T follicular helper cell (primary cell): ENCODE measurements at regions not wholly inside any gene's neighbourhood (a gene's known extent, or its start where the extent isn't known, plus 50 kb on each side); places are given as distances from the start of the nearest gene placed in this dataset.

Experiments
- DNase-seq: peaks from one replicate; pipeline ENCODE4 v3.0.0-alpha.2; 2020; ENCODE audit warnings: low read depth

GRCh38 chr2:136215449-136215848, 97.5 kb upstream of the CXCR4 start:
- no peak for DNase-seq

- DNase-seq, result no peak
These were observed 96.6 kb upstream of the CXCR4 start for GRCh38 chr2:136214307-136215200.

- no peak for DNase-seq
These were observed 95.9 kb upstream of the CXCR4 start for GRCh38 chr2:136213836-136214235.

GRCh38 chr2:136212426-136213378, 94.8 kb upstream of the CXCR4 start:
- no peak for DNase-seq

- no peak for DNase-seq
These were observed 93.8 kb upstream of the CXCR4 start for GRCh38 chr2:136211701-136212100.

- DNase-seq, result no peak
These were observed 92.9 kb upstream of the CXCR4 start for GRCh38 chr2:136210822-136211221.

- no peak for DNase-seq
These were observed 92.5 kb upstream of the CXCR4 start for GRCh38 chr2:136210455-136210805.

- no peak for DNase-seq
These were observed 91.9 kb upstream of the CXCR4 start for GRCh38 chr2:136209561-136210454.

- DNase-seq, result no peak
These were observed 90.9 kb upstream of the CXCR4 start for GRCh38 chr2:136208682-136209420.

- DNase-seq, result no peak
These were observed 89.7 kb upstream of the CXCR4 start for GRCh38 chr2:136207665-136208064.

- no peak for DNase-seq
These were observed 89.2 kb upstream of the CXCR4 start for GRCh38 chr2:136207030-136207623.

- no peak for DNase-seq
These were observed 88.7 kb upstream of the CXCR4 start for GRCh38 chr2:136206613-136207012.

- no peak for DNase-seq
These were observed 87.7 kb upstream of the CXCR4 start for GRCh38 chr2:136205615-136206014.

- DNase-seq, result no peak
These were observed 87.0 kb upstream of the CXCR4 start for GRCh38 chr2:136204971-136205370.

GRCh38 chr2:136195226-136195625, 77.3 kb upstream of the CXCR4 start:
- DNase-seq, result no peak

GRCh38 chr2:136191041-136191440, 73.1 kb upstream of the CXCR4 start:
- DNase-seq, result no peak

GRCh38 chr2:136189221-136189782, 71.4 kb upstream of the CXCR4 start:
- DNase-seq, result no peak

GRCh38 chr2:136188086-136188485, 70.1 kb upstream of the CXCR4 start:
- no peak for DNase-seq

GRCh38 chr2:136185981-136186776, 68.2 kb upstream of the CXCR4 start:
- DNase-seq, result no peak

- no peak for DNase-seq
These were observed 65.1 kb upstream of the CXCR4 start for GRCh38 chr2:136183097-136183496.
